ENCODE measurements at regions not wholly inside any gene's neighbourhood (a gene's known extent, or its start where the extent isn't known, plus 50 kb on each side); places are given as distances from the start of the nearest gene placed in this dataset.

DNA sequence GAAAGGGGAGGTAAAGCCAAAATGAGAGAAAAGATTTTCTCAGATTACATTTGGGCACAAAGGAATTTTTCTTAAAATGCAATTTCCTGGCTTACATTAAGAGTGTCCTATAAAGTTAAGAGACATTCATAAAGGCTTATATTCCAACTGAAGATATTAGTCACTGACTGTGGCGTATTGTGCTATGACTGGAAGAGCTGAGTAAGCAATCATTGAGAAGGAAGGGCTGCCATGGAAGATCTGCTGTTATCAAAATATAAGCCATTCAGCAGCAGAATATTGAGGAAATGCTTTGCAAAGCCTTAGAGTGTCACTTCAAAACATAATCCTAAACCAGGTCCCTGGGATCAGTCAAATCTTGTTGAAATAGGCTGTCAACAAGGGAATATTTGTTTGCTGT, 593.9 kb downstream of the TUSC7 start:
- DNase-seq, result no peak

DNA sequence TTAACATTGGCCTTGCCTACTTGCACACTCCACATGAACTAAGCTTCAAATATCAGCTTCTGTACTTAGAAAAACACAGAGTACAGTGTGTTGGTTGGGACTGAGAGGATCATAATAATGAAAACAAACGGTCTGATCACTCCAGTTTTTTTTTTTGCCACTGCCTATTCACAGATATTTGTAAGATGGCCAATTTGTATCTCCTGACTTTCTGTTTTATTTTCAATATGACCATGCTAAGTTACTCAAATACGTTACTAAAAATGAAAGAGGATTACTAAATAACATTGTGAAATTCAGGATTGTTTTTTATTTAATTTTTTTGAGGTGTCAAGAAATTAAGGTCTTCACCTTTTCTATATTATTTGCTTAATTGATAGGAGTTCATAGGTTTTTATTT, 595.1 kb downstream of the TUSC7 start:
- no peak for DNase-seq

DNA sequence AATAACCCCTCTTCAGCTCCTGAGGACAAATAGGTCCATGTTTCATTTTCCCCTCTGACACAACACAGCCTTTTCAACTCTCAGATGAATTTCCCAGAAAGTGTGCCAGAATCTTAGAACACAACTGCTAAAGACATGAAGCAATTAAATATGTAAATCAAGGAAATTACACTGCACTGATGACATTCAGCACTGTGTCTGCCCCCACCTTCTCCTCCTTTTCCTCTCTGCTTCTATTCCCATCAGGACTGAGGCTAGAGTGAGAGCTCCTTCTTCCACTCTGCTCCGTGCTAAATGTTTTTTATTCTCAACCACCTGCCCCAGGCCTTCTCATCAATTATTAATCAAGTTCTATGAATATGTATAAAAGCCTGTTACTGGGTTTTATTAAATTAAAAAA, 596.1 kb downstream of the TUSC7 start:
- DNase-seq, result no peak

DNA sequence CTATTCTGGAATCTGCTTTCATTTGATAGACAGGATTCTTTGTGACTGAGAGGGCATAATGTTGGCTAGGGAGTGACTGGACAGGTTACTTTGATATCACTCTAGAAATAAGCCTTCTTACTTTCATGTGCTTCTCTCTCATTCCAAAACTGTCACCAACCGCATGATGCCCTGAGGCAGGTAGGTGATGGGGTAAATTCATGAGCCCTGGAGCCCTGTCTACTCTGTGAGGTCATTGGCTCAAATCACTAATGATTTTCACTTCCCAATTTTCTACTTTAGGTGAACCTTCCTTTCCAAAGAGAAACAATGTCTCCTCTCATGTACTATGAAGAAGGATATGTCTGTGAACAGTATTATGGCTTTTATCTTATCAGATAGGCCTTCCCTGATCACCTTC, 596.7 kb downstream of the TUSC7 start:
- no peak for DNase-seq

DNA sequence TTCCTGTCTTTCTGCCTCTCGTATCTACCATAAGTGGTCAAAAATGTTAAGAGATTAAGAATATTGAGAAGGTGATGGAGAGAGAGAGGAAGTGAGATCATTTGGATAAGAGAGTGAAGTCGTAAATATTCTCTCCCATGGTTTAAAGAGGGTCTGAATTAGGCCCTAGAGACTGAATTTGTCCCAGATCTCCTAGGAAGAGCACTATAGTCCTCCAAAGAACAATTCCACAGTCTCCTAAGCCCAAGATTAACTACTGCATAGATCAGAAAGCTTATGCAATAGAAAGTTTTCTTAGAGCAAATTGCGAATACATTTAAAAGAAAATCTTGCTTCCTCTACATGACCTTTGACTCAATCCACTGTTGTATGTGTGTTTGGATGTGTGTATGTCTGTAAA, 598.8 kb downstream of the TUSC7 start:
- DNase-seq, result no peak

DNA sequence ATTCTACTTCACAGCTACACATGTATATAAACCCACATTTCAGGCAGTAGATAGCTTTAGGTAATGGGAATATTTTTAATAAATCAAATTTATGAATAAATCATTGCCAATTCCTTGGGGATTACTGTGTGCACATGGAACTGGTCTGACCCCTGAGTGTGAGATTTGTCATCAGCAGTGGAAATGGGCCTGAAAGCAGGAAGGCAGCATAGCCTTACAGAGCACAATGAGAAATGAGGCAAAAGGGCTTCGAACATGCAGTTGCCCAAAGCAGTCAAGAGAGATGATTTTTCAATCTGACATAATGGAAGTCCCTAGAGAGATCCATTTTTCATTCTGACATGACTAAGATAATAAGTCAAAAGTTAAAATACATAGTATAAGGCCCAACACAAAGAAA, 599.2 kb downstream of the TUSC7 start:
- no peak for DNase-seq

DNA sequence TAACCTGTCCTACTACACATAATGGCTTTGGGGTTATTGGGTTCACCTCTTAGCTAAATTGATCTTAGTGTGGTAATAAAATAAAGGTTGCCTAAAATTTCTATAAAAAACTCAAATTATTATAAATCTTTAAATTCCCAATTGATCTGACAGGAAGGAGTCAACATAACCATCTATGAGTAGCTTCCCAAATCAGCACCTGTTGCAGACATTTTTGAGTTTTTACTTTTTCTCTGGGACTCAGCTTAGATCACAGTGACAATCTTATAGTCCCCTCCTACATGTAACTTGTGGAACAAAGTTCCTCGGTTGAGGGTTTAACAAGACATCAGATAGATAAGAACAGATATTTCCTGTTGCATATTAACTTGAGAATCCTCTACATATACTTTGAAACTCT, 601.0 kb downstream of the TUSC7 start:
- no peak for DNase-seq

DNA sequence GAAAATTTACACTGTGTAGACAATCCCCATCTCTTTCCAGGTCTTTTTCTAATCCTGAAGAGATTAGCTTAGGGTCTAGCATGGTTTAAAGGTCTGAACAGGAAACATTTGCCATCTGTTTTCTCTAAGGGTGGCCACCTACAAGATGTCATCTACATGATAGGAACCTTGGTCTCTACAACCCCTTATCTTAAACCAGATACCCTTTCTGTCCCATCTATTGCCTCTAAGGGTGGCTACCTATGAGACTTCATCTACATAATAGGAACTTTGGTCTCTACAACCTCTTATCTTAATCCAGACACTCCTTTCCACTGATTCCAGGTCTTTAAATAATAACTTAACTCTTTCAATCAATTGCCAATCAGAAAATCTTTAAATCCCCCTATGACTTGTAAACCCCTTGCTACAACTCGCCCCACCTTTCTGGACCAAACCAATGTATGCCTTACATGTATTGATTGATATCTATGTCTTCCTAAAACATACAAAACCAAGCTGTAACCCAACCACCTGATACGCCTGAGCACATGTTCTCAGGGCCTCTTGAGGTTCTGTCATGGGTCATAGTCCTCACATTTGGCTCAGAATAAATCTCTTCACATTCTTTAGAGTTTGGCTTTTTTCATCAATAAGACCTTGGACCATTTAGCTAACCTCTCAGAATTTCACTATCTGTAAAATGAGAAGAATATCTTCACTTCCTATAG, 605.0 kb downstream of the TUSC7 start:
- DNase-seq, result no peak

DNA sequence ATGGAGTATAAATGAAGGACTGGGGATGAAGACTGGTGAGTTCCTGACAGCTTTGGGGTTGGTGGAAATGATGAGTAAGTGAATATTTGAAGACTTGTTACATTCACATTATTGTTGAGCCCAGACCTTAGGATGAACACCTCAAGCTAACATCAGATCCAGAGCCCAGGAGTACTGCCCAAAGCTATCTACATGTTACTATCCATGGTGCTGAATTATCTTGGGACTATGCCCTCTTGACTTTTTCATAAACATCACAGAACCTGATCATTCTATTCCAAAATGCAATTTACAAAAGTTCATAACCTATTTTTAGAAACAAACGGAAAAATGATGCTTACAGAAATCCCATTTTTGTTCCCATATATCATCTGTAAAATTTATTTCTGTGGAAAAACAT, 613.3 kb downstream of the TUSC7 start:
- DNase-seq, result peak; percentile 34

DNA sequence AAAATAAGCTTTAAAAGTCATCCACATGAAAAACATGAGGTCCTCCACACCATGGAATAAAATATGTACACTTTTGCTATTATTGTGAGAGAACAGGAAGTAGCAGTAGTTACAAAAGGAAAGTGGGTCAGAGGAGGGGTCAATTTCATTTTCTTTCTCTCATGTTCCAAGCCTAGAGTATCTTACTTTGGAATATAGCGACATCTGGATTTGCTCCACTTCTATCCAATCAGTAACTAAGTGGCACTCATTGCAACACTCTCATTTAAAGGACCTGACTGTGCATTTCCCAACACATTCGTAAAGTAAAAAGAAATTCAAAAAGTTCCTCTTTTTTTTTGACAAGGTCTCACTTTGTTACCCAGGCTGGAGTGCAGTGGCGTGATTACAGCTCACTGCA, 637.3 kb downstream of the TUSC7 start:
- DNase-seq, result no peak

DNA sequence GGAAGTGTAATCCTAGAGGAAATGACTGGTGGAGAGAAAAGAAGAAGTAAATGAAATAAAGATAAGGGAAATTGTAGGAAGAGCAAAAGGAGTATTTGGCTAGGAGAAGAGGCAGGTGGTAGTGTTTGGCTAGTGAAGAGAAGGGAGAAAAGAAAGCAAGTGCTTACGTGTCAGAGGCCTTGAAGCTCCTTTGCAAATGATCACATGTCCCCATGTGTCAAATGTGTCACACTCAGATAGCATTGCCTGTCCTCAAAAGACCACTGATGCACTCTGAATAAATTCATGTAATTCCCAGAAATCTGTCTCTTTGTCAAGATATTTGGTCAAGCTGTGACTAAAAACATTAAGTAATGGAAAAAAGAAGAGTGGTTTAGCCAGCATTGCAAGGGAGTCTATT, 639.3 kb downstream of the TUSC7 start:
- no peak for DNase-seq

DNA sequence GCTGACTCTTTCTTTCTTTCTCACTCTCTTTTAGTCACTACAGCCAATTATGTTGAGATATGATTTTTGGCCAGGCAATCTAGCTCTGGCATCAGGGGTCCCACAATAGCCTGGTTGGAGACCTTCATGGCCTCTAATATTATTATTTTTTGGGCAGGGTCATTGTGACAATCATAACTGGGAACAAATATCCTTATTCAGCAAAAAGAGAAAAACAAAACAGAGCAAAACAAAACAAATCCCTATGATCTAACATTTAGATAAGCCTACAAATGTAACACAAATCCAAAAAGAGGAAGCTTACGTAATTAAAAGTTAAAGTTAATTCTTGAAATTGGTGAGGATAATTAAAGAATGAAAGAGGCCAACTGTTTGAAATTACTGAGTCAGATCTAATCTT, 640.0 kb downstream of the TUSC7 start:
- DNase-seq, result no peak

DNA sequence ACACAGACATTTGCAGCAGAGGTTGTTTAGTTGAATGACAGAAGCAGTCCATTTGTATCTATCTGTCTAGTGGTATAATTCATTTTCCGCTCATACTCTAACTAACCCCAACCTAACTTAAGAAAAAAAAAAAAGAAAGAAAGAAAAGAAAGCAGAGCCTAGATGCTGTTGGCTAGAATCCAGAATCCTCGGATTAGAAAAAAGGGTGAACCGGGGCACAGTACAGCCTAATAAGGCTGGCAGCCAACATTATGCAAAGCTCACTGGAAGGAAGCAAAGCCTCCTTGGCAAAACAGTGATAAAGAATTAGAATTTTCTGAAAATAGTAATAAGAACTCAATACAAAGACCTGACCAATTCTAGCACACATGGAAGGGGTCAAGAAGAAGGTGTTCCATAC, 640.8 kb downstream of the TUSC7 start:
- no peak for DNase-seq

DNA sequence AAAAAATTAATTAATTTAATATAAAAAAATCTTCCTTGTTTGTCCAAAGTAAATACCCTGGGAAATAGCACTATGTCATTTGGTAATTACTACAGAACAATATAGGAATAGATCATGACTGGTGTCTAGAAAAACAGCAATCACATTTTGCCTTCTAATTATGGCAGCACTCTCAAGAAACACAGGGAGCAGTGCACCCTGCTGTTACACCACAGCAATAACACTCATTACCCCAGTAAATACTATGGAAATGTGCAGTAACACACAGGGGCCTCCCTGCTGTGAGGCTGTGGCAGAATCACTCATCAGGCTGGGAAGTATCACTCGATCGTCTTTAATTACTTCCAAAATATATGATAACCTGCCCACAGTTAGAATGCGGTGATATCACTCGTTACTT, 646.0 kb downstream of the TUSC7 start:
- DNase-seq, result peak; percentile 8

DNA sequence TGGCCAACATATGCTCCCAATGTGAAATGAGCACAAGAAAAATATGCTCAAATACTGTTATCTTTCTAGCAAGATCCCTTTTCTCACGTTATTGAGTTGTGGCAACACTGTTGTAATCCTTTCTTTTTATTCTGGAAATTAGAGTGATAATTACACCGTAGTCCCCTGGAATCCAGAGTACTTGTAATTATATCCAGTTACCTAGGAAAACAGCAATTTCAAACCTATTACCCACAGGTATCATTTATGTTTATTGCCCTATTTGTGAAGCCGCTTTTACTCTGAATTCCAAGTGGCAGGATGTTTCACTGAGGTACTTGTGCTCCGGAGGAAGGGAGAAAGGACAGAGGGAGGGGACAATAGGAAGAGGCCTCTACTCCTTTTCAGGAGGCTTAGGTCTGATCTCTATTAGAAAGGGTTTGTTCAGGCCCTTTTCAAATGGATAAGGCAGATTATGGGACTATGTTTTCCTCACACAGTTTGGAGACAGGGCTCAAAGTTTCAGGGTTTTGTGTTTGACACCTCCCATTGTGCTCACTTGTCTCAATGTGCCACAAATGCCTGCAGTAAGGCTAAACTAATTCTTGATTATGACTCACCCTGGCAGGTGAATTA, 646.6 kb downstream of the TUSC7 start:
- no peak for DNase-seq

DNA sequence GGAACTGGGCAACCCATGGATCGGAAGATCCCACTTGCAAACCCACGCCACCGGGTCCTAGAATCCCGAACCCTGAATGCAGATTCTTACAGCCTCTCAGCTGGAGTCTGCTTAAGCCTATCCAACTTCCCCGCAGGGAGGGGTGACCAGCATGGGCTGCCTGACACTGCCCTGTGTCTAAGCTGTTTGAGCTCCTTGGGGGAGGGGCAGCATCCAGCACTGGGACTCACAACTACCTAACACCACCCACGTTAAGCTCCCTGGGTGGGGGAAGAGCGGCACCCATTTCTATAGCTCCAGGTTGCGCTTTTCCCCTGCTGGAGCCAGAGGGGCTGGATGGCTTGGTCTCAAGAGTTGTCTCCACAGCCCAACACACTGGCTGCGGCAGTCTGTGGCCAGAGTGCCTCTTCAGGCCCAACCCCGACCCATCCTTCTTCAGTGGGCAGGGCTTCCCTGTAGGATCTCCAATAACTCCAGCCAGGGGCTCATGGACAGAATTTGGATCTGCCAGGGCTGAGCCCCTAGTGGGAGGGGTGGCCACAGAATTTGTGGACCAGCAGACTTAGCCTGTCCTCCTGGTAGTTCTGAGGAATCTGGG, 649.2 kb downstream of the TUSC7 start:
- DNase-seq, result no peak

DNA sequence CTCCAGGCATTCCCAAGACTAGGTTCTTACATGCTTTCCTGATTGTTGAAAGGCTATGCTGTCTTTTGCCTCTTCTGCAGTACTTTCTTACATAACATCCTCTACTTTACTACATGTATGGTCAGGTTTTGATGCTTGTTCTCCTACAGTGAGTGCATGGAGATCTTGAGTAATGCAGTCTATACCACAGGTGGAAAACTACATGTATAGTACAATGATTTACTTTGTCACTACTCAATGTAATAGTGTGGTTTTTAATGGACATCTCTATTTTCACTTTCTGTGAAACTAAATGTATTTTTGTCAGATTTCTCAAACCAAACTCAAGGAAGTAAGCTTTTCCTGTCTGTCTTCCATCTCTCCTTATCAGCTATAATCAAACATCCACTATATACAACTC, 657.0 kb downstream of the TUSC7 start:
- DNase-seq, result no peak

DNA sequence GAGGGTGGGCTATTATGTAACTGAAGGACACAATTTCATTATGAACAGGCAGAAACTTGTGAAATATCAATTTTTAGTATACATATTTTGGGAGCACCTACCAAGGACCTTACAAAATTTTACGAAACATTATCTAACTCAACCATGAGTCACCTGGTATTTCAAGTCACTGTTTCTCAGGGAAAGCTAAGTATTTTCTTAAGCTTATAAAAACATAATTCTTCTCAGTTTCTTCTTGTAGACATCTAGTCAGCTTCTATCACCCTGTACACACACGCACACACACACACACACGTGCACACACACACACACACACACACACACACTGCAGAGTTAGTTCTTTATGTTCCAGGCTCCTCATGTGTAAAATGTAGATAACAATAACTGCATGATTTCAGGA, 658.3 kb downstream of the TUSC7 start:
- no peak for DNase-seq

DNA sequence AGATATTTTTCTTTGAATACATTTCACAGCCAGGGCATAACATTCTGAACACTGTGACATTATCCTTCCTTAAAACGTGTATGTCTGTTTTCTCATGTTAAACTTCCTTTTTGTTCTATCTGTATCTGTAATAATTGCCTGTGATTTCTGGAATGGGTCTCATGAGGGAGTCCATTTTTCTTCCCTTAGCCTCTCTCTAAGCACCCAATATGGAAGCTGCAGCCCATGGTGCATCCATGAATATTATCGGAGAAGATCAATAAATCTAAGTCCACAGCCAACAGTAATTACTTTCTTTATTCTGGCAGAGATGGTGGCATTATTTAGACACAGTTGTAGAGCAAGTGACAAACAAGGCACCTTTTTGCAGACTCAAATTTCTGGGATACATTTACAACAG, 671.1 kb downstream of the TUSC7 start:
- no peak for DNase-seq

DNA sequence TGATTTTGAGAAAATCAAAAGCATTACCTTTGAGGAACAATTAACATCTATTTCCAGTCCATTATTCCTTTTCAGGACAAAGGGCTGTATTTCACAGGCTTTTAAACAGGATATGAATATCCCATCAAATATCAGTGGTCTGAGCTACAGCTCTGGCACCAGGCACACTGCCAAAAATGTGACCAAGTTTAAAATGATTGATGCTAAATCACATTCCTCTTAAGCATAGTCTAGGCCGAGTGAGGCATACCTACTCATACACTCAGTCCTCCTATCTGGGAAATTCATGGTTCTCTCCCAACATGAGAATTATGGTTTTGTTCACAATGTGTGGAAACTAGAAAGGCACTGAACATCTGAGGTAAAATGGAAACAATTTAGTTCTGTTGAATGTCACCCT, 683.5 kb downstream of the TUSC7 start:
- no peak for DNase-seq

DNA sequence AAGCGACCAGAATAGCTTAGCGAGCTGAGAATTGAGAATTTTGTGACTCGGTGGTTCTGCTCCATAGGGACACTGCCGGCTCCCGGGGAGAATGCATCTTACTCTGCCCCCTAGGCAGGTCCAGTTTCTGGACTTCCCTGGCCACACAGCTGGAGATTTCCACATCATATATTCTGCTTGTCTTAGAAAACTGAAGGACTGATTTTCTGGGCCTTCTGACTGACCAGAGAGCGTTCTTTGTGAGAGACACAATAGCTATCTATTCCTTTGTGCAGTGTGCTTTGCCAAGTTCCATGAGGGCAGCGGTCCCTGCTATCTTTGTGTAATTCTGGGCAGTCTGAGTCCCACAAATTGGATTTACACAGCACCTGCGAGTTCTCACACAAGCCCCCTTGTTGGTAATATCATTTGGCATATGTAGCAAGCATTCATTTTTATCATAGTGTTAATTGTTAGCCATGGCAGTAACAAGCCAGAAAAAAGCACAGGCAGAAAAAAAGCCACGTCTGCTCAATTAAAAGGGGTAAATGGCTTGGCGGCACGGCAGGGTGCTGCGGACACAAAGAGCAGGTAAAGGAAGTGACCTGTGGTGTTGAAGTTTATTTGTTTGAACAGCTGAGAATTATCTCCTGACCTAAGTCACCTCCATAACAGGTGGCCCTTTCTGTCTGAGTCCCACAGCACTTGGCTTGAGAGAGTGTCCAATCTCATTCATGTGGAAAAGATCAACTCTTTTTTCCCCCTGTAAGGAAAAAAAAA, 688.7 kb downstream of the TUSC7 start:
- no peak for DNase-seq

DNA sequence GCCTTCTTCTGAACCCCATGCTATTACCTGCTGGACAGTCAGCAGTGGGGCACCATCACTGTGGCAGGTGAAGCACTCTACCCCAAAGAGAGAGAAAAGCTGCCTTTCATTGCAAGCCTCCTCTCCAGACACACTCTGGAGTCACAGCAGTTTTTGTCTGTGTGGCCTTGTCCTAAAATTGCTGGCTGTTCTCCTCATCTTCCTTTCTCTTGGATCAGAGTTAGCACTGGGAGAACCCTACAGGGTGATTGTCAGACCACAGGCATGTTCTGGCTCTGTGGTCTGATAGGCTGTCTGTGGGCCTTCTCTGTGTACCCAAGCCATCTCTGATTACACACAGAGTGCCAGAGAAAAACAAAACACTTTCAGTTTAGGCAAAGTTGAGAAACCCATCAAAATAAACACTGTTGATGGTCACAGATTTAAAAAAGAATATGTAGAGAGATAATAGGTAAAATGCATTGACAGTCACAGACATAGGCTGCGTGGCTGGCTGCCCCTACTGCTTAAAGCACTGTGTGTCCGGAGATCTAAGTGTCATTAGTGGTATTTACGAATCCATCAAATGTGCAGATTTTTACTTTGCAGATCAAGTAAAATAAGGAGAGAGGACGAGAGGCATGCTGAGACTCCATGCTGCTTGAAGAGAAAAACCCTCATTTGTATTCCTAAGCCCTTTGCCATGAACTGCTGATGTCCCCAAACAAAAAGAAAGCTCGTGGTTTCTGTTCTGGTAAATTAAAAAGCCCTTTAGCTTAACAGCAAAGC, 689.9 kb downstream of the TUSC7 start:
- DNase-seq, result no peak
